ENCODE measurements at regions not wholly inside any gene's neighbourhood (a gene's known extent, or its start where the extent isn't known, plus 50 kb on each side); places are given as distances from the start of the nearest gene placed in this dataset.
"Not testable (repeated sequence)": the region's sequence is repeated elsewhere in the genome, so short reads cannot be mapped to it uniquely, and the experiment has no call there.

DNA sequence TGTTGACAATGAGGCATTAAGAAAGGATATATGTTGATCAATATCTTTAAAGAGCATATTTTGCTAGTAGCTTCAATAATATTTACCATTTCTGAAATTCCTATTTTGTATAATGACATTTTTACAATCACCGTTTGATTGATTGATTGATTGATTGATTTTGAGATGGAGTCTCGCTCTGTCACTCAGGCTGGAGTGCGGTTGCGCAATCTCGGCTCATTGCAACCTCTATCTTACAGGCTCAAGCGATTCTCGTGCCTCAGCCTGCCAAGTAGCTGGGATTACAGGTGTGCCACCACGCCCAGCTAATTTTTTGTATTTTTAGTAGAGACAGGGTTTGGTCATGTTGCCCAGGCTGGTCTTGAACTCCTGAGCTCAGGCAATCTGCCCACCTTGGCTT is 150.9 kb upstream of the TEX13D start:
- DNase-seq (ENCODE audit: low spot score): not testable (repeated sequence)

DNA sequence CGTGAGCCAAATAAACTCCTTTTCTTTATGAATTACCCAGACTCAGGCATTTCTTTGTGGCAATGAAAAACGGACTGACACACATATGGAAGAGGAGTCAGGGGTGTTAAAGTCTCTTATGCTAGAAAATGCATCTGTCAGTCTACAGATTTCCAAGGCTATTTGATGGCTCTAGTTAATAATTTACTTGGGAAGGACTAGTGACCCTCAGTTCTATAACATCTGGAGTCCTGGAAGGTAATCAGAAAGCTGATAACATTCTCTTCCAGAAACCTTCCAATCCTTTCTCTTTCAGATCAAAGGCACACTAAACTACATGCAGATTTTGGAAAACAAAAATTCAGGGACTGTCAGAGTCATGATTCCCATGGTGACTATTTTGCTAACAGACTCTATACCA is 142.0 kb upstream of the TEX13D start:
- no peak for DNase-seq (ENCODE audit: low spot score)

DNA sequence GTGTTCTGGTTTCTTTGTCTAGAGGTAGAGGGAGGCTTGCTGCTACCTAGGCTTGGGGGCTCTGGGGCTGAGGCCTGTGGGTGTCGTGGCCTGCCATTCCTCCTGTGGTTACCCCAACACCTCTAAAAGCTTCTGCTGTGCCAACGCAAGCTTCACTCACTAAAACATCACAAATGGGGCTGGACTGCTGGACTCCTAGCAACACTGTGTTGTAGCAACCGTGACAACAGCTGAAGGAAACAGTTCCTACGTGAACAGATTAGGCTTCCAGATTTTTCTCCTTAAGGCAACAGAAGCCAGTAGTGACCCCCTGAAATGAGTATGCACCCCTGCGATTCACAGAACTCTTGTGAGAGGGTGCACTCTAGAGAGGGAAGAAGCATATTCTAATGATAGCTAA is 138.3 kb upstream of the TEX13D start:
- DNase-seq (ENCODE audit: low spot score): no peak

DNA sequence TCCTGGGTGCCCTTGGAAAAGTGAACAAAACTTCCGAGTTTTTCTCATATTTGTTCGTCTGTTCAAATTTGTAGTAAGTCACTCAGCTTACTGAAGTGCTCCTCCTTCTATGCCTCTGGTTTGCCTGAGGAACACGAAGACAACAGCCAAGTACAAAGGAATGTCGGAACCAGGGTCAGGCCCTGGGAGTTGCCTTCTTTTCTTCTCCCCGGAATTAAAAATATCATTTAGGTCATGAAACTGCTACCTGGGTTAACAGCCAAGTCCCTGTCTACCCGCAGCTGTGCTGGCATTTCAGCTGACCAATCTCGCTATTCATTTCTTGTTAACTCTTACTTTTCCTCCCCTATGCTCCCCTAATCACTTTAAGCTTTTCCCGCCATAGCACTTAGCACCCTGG is 137.6 kb upstream of the TEX13D start:
- DNase-seq (ENCODE audit: low spot score): no peak

DNA sequence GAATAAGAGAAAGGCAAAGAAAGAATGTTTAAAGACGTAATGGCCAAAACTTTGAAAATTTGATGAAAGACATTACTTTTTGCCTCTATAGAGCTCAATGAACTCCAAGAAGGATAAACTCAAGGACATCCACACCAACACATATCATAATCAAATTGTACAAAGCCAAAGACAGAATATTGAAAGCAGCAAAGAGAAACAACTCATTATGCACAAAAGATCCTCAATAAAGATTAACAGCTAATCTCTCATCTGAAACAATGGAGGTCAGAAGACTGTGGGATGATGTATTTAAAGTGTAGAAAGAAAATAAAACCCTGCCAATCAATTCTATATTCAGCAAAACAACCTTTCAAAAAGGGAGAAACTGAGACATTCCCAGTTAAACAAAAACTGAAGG is 129.1 kb upstream of the TEX13D start:
- no peak for DNase-seq (ENCODE audit: low spot score)

DNA sequence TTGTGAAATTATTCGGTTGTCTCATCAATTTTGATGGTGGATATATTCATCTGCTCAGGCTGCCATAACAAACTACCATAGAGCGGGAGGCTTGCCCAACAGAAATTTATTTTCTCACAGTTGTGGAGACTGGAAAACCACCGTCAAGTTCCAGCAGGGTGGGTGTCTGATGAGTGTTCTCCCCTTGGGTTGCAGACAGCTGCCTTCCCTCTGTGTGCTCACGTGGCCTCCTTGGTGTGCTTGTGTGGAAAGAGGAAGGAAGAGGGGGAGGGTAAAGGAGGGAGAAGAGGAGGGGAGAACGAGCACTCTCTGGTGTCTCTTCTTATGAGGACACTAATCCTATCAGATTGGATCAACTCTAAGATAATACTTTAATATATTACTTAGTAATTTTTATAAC is 123.8 kb upstream of the TEX13D start:
- no peak for DNase-seq (ENCODE audit: low spot score)

DNA sequence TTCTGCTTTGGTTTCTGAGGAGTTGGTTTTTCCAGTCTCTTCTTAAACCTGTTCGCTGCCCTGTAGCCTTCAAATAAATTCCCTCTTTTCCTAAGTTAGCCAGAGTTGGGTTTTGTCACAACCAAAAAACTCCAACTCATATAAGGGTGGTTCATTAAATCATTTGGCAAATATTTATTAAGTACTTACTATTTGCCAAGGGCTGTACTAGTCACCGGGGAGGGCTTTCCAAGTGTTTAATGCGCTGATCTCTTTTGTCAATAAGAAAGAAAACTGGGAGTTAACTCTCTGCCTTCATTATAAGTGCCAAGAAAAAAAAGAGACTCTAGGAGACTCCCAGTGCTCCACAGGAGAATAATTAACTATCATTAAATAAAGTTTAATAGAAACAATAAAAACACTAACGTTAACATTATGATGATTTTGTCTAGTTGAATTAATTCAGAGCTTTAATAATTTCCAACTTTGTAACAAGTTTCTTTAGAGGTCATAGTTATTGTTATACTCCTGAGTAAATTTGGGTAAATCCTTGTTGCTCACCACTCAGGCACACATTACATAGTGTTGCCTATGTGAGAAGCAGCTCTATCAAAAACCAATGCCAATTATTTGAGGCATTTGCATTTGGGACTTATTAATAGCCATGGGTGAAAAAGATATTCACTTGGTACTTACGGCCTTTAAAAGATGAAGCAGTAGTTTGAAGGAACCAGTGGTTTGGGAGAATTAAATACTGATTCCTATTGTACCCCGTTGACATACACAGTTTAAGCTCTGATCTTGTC is 122.5 kb upstream of the TEX13D start:
- DNase-seq (ENCODE audit: low spot score): no peak

DNA sequence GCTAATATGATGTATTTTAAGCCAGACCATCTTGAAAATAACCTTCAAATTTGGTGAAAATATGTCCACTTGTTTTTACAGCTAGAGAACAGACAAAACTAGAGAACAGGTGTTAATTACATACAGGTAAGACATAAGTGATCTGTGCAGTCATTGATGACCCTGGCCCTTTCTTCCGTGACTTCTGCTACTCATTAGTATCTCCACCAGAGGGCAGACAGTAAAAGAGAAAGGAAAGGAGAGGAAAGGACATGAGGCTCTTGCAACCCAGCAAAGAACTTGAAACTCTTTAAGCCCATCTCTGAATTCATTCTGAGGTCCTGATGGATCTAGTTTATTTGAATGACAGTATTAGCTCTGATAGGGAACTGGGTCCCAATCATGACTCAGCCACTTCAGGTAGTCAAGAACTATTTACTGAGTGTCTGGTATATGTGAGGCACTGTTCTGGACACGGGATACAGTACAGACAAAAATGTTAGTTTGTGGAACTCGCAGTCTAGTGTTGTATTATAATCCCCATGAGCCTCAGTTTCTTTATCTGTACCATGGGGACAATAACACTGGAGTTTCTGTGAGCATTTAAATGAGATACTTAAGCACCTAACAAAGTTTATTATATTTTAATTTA is 121.0 kb upstream of the TEX13D start:
- DNase-seq (ENCODE audit: low spot score): no peak

DNA sequence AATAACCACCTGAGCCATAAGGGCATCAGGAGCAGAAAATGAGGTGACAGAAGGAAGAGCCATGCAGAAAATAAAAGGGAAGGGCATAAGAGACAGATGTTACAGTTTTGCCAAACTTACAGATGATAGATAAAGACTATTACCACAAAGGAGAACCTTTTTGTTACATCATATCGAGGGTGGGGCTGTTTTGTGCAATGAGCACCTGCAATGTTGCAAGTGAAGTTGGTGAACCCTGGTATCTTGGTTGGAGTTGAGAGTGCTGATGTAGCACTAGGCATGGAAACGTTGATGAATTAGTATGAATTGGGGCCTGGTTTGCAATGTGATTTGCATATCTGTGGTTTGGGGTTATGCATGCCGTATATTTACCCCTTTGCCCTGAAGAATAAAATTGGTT is 119.8 kb upstream of the TEX13D start:
- DNase-seq (ENCODE audit: low spot score): no peak

DNA sequence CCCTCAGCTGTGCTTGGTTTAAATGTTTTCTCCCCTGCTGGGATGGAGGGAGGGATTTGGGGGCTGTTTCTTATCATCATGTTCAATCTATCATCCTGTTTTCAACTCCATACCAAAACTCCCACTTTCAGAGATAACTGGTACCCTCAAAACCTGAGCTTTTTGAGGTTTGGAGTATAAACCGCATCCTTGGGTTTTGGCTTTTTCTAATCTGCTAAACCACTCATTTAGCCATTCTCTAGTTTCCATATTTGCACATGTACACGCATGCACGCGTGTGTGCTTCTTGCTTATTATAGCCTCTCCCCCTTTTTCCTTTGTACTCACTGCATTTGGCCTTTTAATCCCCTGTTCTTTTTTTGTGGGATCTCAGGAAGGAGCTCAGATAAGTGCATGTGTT is 116.7 kb upstream of the TEX13D start:
- no peak for DNase-seq (ENCODE audit: low spot score)

DNA sequence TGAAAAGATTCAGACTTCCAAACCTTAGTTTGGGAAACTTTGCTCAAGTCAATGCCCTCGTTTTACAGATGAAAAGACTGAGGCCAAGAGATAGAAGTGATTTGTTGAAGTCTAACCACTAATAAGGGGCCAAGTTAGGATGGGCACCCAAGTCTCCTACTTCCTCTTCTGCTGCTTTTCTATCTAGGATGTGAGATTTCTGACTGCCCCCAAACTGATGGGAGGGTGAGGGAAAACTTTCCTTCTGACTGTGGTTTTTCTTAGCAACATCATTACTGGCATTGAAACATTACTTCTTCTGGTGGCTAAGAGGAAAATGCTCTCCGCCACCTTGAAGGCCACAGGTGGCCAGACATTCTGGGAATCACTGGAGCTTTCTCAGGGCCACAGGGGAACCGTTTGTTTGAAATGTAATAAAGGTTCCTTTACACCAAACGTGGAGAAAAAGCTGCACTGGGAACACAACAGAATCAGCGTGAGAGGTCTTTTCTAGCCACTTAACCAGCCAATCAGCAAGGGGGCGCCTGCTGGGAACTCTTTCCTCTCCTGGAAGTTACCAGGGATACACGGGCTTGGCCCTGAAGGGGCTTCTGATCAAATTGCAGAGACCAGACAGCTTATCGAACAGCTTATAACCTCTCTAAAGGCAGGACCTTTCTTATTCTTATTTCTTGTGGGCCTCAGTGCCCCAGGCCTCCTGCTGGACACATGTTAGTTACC is 115.9 kb upstream of the TEX13D start:
- DNase-seq (ENCODE audit: low spot score): no peak

DNA sequence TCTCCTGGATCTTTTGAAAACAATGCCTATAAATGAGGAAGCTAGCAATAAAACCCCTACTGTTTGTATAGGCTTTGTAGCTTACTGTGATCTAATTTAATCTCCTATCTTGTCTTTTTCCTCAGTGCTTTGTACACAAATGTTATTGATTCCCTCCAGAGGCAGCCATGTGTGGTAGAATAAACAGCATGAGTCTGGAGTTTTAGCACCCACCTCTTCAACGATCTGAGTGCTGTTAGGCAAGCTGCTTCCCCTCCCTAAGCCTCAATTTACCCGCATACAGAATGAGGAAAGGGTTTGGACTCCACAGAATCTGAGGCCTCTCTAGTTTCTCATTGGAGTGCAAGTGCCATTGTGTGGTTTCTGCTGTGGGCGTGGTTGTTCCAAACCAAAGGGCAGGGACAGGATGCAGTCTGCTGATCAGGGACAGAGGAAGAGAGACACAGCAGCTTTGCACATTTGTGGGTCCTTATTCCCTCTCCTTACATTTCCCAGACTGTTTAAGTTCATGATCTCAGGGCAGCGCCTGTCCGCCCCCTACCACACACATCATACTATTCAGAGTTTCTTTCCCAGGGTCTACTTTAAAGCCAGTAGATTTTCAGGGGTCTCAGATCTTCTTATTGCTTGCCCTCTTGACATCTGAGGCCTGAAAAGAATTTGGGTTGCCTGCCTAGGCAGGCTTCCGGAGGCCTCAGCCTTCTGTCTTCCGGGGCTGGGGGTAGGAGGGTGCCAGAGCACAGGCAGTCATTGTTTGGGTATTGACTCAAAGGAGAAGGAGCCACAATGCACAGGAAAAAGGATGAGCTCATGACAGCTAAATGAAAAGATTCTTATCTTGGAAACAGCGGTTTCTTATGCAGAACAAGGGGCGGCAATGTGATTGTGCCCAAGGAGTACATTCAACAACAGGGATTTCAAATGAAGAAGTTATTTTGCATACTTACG is 114.9 kb upstream of the TEX13D start:
- peak; percentile 33 for DNase-seq (ENCODE audit: low spot score)

DNA sequence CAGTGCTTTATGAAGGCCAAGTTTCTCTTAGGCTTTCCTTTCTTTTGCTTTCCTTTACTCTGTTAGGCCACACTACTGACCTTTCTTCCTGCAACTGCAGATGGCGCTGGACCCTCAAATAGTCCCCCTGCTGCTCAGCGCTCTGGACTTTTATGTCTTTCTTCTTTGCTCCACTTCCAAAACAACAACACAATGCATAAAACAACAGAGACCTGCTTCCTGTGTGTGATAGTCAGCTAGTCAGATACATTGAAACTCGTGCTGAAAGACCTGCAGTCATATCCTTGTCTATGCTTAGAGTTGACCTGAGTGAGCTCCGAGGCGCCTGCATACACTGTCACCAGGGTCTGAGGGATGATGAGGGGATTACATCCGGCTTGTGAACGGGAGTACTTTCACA is 108.9 kb upstream of the TEX13D start:
- no peak for DNase-seq (ENCODE audit: low spot score)

DNA sequence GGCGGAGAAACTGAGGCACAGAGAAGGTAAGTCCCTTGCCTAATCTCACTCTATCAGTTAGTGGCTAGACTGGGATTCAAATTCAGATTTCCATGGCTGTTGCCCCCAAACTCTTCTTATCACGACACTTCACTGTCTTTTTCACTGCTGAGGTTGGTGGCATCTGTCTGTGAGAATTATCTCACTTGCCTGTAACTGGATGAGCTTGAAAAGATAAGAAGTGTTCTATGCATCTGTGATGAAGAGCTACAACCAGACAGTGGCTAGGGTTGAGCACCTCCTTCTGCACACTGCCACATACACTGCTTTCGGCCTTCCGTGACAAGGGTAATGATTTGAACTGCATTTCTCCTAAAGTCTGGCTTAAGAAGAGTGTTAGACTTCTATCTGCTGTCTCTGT is 107.9 kb upstream of the TEX13D start:
- no peak for DNase-seq (ENCODE audit: low spot score)

DNA sequence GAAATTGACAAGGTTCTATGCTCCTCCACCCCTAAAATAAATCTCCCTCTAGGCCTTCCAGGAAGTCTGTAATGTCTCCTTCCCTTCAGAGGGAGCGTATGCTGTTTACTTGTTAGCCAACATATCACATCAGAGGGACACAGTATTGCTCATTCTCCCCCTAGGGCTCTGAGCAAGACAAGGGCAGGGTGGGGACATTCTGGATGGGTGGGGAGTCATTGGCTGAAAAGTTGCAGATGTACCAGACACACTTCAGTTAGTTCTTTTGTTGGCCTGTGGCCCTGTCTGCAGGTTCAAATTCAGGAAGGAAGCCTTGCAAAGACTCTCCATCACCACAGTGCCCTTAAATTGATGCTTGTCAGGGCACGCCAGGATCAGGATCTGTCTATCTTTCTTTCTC is 106.3 kb upstream of the TEX13D start:
- DNase-seq (ENCODE audit: low spot score): no peak

DNA sequence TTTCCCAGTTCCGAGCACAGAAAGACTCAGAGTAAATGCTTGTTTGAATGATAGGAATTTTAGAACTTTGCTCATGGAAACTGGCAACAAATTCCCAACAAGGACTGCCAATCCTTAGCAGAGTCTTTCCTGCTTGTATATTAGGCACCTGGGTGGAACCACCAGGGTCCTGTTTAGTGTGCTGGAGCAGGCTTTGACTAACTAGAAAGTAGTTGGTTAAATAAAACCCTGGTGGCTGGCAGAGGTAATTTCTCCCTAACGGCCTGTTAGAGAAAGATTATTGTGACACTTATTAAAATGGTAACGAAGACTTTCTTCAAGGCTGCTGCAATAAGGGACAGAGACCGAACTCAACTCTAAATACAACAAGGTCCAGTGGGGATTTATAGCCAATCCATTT is 103.6 kb upstream of the TEX13D start:
- no peak for DNase-seq (ENCODE audit: low spot score)

DNA sequence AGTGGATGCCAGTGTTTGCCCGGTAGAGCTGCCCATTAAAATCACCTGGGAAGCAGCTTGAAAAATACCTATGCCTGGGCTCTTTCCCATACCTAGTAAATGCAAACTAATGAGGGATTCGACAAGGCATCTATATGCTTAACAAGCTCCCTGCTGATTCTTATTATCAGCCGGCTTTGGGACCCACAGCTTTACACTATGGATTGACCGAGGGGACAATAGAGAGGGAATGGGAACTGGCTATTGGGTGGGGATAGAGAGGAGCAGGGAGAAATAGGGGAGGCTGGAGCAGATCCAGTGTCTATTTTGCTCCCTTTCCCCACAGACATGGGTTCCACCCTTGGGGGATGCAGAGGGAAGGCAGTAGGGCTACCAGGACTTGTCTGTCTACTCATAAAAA is 103.1 kb upstream of the TEX13D start:
- no peak for DNase-seq (ENCODE audit: low spot score)

DNA sequence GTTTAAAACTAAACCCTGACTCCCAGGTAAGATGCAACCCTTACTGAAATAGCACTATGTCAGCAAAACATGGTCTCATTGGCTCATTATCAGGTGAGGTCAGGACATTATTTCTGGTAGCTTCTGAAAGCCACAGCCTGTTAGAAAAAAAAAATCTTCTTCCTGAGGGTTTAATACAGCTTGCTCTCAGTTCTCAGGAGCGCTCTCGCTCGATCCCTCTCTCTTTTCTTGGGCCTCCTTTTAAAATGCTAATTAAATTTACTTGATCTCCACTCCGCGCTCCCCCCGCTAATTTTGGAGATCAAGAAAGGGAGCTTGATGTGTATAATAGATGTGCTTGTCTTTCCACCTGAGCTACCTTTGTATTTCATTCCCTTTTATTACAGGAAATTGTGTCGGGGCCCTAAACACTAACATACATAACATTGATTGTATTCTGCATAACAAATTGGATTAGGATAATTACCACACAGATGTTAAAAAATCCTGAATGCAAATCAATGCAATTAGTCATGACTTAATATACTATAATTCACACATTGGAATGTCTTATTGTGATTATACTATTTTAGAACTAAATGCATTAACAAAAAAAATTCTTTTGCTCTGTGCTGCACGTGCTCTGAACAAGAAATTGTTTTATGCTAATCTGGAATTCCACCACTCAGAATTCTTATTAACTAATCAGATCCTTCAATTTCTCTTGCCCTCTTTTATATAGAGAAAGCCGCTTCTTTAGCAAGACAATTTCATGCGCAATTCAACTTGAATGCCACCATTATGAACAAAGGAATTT is 101.6 kb upstream of the TEX13D start:
- DNase-seq (ENCODE audit: low spot score): no peak

DNA sequence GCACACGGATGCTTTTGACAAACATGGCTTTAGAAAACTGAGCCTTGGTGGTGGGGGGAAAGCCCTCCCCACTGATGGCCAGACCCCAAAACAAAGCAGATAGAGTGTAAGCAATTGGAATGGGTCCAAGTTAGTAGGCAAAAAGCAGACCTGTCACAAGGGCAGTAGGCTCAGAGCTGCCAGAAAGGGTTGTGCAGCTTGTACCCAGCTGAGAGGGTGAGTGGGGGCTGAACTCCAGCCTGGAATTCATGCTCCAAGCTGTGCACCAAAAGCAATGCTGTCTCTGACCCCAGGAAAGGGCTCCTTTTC is 101.1 kb upstream of the TEX13D start:
- DNase-seq (ENCODE audit: low spot score): no peak

DNA sequence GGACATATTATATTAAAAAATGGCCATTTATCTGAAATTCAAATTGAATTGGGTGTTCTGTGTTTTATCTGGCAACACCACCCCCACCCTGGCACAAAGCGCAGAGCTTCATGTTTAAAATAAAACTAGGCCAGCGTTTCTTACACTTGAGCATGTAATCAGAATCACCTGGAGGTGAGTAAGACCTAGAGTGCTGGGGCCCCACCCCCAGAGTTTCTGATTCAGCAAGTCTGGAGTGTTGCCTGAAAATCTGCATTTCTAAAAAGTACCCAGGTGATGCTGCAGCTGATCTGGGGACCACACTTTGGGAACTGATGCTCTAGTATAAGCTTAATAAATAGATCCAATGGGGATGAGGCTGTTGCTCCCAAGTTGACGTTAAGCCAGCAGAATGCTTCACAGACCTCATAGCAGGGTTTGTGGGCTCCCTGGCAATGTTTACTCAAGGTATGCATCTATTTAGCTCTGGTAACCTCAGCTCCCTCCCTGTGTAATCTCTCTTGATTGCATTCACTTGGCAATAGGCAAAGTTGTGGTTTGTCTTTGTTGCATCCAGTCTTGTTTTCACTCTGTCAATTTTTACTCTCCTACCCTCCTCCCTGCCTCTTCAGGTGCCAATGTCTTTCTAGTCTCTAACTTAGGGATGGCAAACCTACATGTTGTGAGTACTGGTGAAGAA is 99.8 kb upstream of the TEX13D start:
- DNase-seq (ENCODE audit: low spot score): no peak

DNA sequence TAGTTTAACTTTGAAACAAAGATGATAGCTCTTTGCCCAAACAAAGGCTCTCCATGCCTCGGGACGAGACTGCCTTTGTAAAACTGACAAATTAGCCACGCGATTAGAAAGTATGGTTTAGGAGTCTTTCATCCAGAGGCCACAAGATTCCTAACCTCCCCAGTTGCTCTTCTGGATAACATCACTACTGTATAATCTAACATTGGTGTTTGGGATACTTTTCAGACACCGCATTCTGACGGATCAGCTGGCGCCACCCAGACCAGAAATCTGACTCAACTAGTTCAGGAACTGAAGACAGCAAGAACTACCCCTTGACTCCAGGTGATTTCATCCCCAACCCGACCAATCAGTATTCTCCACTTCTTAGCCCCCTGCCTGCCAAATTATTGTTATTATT is 98.1 kb upstream of the TEX13D start:
- no peak for DNase-seq (ENCODE audit: low spot score)

Data from putamen (tissue), 1 donor.